CD4-positive, alpha-beta memory T cell (primary cell): ENCODE measurements at regions not wholly inside any gene's neighbourhood (a gene's known extent, or its start where the extent isn't known, plus 50 kb on each side); places are given as distances from the start of the nearest gene placed in this dataset.

ENCODE experiments used
- CTCF ChIA-PET: fragments of 350-600 bp; sonication (Branson Sonifier 250); formaldehyde crosslinking; loops from one replicate; lab custom pipeline; 2021; ENCODE audit warnings: inconsistent platforms; ENCODE audit not compliant: partially characterized antibody; lab: Charles Lee
- POLR2A ChIA-PET: fragments of 350-600 bp; sonication (Branson Sonifier 250); formaldehyde crosslinking; loops from one replicate; lab custom pipeline; 2021; ENCODE audit not compliant: partially characterized antibody; lab: Charles Lee
- DNase-seq, 5 donors: peaks; one replicate each; pipeline versions ENCODE4 v3.0.0 to v3.0.0-alpha.2; 2020 to 2022; ENCODE audit warnings: mixed read lengths in 1 of 5
- H3K27ac ChIP-seq: one replicate; pipeline ENCODE4 v1.7.0; 2013; ENCODE audit warnings: low read depth, low read length
- H3K27me3 ChIP-seq: 2 replicates; pipeline ENCODE4 v1.7.0; 2013; ENCODE audit warnings: mild to moderate bottlenecking, low read length, moderate library complexity; ENCODE audit not compliant: insufficient read depth
- H3K36me3 ChIP-seq: 2 replicates; pipeline ENCODE4 v1.7.0; 2013; ENCODE audit warnings: mild to moderate bottlenecking, low read length, moderate library complexity; ENCODE audit not compliant: insufficient read depth
- H3K4me1 ChIP-seq: 2 replicates; pipeline ENCODE4 v1.7.0; 2013; ENCODE audit warnings: mild to moderate bottlenecking, low read length, moderate library complexity; ENCODE audit not compliant: insufficient read depth
- H3K4me3 ChIP-seq, 2 donors: one replicate each; pipeline ENCODE4 v1.7.0; 2013; ENCODE audit warnings: low read length in 2 of 2, mild to moderate bottlenecking in 1 of 2
- H3K9me3 ChIP-seq, 2 donors: one replicate each; pipeline ENCODE4 v1.7.0; 2013; ENCODE audit warnings: low read length in 2 of 2, control low read depth in 1 of 2; ENCODE audit not compliant: control insufficient read depth in 1 of 2
- H3K27ac Mint-ChIP-seq, 7 donors: one replicate each; pipeline ENCODE4 v1.8.0; 2020 to 2021; ENCODE audit warnings: mixed read lengths in 7 of 7, mild to moderate bottlenecking in 6 of 7, inconsistent platforms in 3 of 7, moderate library complexity in 3 of 7
- H3K27me3 Mint-ChIP-seq, 2 donors: one replicate each; pipeline ENCODE4 v1.8.0; 2020 to 2021; ENCODE audit warnings: mixed read lengths in 2 of 2
- H3K36me3 Mint-ChIP-seq, 2 donors: one replicate each; pipeline ENCODE4 v1.8.0; 2020 to 2021; ENCODE audit warnings: mixed read lengths in 2 of 2, inconsistent platforms in 1 of 2, mild to moderate bottlenecking in 1 of 2
- H3K4me1 Mint-ChIP-seq, 4 donors: one replicate each; pipeline ENCODE4 v1.8.0; 2020 to 2021; ENCODE audit warnings: mixed read lengths in 4 of 4, mild to moderate bottlenecking in 1 of 4
- H3K4me3 Mint-ChIP-seq, 8 donors: one replicate each; pipeline ENCODE4 v1.8.0; 2020 to 2021; ENCODE audit warnings: mixed read lengths in 8 of 8, mild to moderate bottlenecking in 7 of 8, moderate library complexity in 6 of 8, inconsistent platforms in 3 of 8
- H3K9me3 Mint-ChIP-seq, 8 donors: one replicate each; pipeline ENCODE4 v1.8.0; 2020 to 2021; ENCODE audit warnings: mixed read lengths in 8 of 8, mild to moderate bottlenecking in 5 of 8, inconsistent platforms in 3 of 8, moderate library complexity in 1 of 8
- intact Hi-C: fragments of 100-400 bp; cut with micrococcal nuclease; formaldehyde crosslinking; loops from one replicate; pipeline ENCODE4 v1.15.1; 2023

DNA sequence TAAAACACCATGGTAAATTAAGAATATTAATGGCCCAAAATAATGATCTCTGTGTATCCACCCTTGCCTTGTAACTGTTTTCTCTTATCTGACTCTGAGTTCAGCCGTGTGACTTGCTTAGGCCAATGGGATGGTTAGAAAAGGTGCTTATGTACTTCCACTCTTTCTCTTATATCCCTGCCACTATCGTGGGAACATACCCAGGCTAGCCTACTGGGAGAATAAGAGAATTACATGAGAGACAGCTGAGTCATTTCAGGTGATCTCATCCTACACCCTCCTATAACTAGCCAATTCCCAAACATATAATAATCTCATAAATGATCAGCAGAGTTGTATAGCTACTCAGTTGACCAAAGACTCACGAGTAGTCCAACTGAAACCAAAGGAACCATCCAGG is 98.3 kb upstream of the ABI3BP start:
- no peaks in the 10 kb centered on the region for H3K9me3 Mint-ChIP-seq
- CTCF ChIA-PET: no interaction called here

DNA sequence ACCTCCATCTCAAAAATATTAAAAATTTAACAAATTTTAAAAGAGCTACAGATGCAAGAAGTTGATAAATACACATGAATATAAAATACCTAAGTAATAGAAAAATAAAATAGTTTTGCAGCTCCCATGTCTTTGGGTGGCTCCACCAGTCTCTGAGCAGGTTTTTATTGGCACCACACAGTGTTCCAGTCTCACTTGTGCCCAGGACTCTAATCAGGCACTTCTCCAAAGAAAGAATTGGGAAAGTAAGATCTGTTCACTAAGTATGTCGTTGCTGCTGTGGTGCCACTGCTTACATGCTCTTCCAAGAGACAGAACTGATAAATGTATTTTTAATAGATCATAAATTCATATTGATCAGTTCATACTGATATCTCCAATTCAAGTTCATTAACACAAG is 92.5 kb upstream of the ABI3BP start:
- peaks cover 0 to 2% (median 0%) of the 10 kb centered on the region in 8 donors for H3K9me3 Mint-ChIP-seq
- H3K27ac ChIP-seq: no peak overlapping the region
- ChIA-PET POLR2A (no interaction called here), CTCF (no interaction called here)
- H3K4me3 Mint-ChIP-seq: no peak overlapping the region
- H3K9me3 ChIP-seq: no peaks in the 10 kb centered on the region
- intact Hi-C loops: no loop called here
- peaks cover 2 to 11% of the 10 kb centered on the region in 2 donors for H3K27me3 Mint-ChIP-seq
- H3K4me1 Mint-ChIP-seq: no peaks in the 10 kb centered on the region
- H3K27me3 ChIP-seq: no peaks in the 10 kb centered on the region
- no peak for DNase-seq
- no peak overlapping the region for H3K27ac Mint-ChIP-seq
- no peaks in the 10 kb centered on the region for H3K36me3 Mint-ChIP-seq
- no peaks in the 10 kb centered on the region for H3K36me3 ChIP-seq
- H3K4me3 ChIP-seq: no peak overlapping the region
- H3K4me1 ChIP-seq: no peaks in the 10 kb centered on the region

More for the DNA sequence above, 98.3 kb upstream of the ABI3BP start:
- DNase-seq: no peak
- Mint-ChIP-seq H3K36me3 (no peaks in the 10 kb centered on the region), H3K27ac (no peak overlapping the region), H3K4me3 (no peak overlapping the region), H3K4me1 (no peaks in the 10 kb centered on the region), H3K27me3 (peaks cover 3 to 9% of the 10 kb centered on the region in 2 donors)
- Histone ChIP-seq H3K36me3 (no peaks in the 10 kb centered on the region), H3K27ac (no peak overlapping the region), H3K4me1 (no peaks in the 10 kb centered on the region), H3K27me3 (no peaks in the 10 kb centered on the region), H3K4me3 (no peak overlapping the region), H3K9me3 (no peaks in the 10 kb centered on the region)
- POLR2A ChIA-PET: no interaction called here
- intact Hi-C loops: no loop called here

DNA sequence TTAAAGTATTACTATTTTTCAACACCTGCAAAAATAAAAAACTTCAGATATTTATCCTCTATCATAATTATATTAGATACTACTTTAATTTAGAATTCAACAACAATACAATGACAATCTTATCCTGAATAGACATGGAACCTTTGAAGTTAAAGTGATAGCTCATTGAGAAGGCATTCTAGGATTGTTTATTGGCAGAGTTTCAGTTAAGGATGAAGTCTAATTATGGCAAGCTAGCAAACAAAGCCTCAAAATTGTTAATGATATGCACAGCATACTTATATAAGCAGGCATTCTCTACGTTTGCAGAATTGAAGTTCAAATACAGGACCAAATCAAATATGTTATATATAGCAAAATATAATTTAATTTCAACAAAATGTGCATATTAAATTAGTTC is 91.2 kb upstream of the ABI3BP start:
- H3K9me3 ChIP-seq: no peaks in the 10 kb centered on the region
- H3K36me3 ChIP-seq: no peaks in the 10 kb centered on the region
- no peak overlapping the region for H3K27ac ChIP-seq
- no peak for DNase-seq
- ChIA-PET POLR2A (no interaction called here), CTCF (interaction anchor here (2.0 kb wide), 1 partner anchor 15 kb away, joined by 6 read pairs; no protein-coding TSS in a partner anchor)
- Mint-ChIP-seq H3K27me3 (peaks cover 4 to 5% of the 10 kb centered on the region in 2 donors), H3K9me3 (peaks cover 0 to 2% (median 0%) of the 10 kb centered on the region in 8 donors), H3K27ac (no peak overlapping the region), H3K4me3 (no peak overlapping the region), H3K36me3 (no peaks in the 10 kb centered on the region), H3K4me1 (no peaks in the 10 kb centered on the region)
- H3K27me3 ChIP-seq: no peaks in the 10 kb centered on the region
- intact Hi-C loops: no loop called here
- H3K4me3 ChIP-seq: no peak overlapping the region
- H3K4me1 ChIP-seq: no peaks in the 10 kb centered on the region

DNA sequence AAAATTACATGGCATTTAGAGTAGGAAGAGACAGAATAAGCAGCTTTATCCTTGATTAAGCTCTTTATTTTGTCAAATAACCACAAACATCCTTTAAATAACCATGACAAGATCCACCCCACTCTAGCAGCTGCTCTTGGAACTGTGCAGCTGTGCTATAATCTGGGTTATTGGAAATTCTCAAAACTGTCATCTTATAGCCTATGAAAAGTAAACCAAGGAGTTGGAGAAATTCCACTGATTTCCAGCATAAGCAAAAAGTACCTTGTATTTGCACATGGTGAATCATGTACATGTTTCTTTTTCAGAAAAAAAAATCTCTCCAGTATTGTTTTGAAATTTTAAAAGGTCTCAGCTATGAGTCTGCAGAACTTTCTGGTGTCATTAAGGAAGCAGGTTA is 88.8 kb upstream of the ABI3BP start:
- intact Hi-C loops: no loop called here
- H3K4me3 ChIP-seq: no peak overlapping the region
- no peak overlapping the region for H3K27ac ChIP-seq
- no peak for DNase-seq
- ChIA-PET CTCF (interaction anchor here (1.9 kb wide), 1 partner anchor 12 kb away, joined by 6 read pairs; no protein-coding TSS in a partner anchor), POLR2A (no interaction called here)
- Mint-ChIP-seq H3K27me3 (peaks cover 3 to 5% of the 10 kb centered on the region in 2 donors), H3K27ac (no peak overlapping the region), H3K4me3 (no peak overlapping the region), H3K9me3 (peaks cover 0 to 2% (median 0%) of the 10 kb centered on the region in 8 donors), H3K36me3 (no peaks in the 10 kb centered on the region), H3K4me1 (no peaks in the 10 kb centered on the region)
- H3K4me1 ChIP-seq: no peaks in the 10 kb centered on the region
- H3K36me3 ChIP-seq: no peaks in the 10 kb centered on the region
- no peaks in the 10 kb centered on the region for H3K9me3 ChIP-seq
- H3K27me3 ChIP-seq: no peaks in the 10 kb centered on the region

DNA sequence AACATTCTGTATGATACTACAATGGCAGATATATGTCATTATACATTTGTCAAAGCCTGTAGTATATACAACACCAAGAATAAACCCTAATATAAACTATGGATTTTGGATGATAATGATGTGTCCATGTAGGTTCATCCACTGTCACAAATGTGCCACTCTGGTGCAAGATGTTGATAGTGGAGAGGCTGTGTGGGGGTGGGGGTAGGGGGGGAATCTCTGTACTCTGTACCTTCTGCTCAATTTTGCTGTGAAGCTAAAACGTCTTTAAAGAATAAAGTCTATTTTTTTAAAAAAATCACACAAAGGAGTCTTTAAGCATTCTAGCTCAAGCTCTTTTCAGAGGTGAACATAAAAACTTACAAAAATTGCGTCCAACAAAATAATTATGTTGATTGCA is 88.2 kb upstream of the ABI3BP start:
- Mint-ChIP-seq H3K27ac (no peak overlapping the region), H3K4me1 (no peaks in the 10 kb centered on the region), H3K4me3 (no peak overlapping the region), H3K27me3 (peaks cover 3 to 4% of the 10 kb centered on the region in 2 donors), H3K36me3 (no peaks in the 10 kb centered on the region), H3K9me3 (peaks cover 0 to 2% (median 0%) of the 10 kb centered on the region in 8 donors)
- no peak for DNase-seq
- intact Hi-C loops: no loop called here
- no peaks in the 10 kb centered on the region for H3K4me1 ChIP-seq
- H3K9me3 ChIP-seq: no peaks in the 10 kb centered on the region
- H3K36me3 ChIP-seq: no peaks in the 10 kb centered on the region
- CTCF ChIA-PET: interaction anchor here (1.9 kb wide), 1 partner anchor 11 kb away, joined by 6 read pairs; no protein-coding TSS in a partner anchor
- H3K4me3 ChIP-seq: no peak overlapping the region
- H3K27me3 ChIP-seq: no peaks in the 10 kb centered on the region
- no peak overlapping the region for H3K27ac ChIP-seq
- POLR2A ChIA-PET: no interaction called here

DNA sequence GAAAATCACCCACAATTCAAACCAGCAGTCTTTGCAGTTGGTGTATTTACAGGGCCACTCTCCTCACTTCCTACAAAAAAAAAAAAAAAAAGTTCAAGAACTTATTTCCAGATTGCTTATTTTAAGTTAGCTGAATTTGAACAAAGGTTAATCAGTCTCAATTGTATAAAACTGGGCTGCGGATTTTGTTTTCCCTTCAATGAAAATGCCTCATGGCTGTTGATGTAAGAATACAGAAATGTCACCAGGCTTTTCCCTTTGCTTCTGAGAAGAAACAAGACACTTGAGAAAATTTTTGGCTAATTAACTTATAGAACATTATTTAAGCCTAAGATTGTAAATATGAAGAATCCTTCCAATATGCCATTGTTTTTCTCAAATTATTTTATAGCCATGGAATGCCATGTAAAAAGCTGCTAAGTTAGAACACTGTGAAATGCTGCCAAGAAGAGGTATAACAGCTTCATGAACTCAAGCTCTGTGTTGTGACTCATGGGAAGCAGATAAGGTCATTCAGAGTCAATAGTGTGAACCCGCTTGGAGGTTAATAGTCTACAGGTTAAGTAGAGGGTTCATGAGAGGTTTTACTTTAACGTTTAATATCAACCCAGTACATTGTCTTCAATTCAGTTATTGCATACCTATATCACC is 84.3 kb upstream of the ABI3BP start:
- no peaks in the 10 kb centered on the region for H3K4me1 Mint-ChIP-seq
- no peak overlapping the region for H3K27ac Mint-ChIP-seq
- H3K27me3 ChIP-seq: no peaks in the 10 kb centered on the region
- H3K9me3 ChIP-seq: no peaks in the 10 kb centered on the region
- POLR2A ChIA-PET: no interaction called here
- intact Hi-C loops: loop anchor here (10.0 kb wide), 1 partner anchor 497 kb away; the partner anchor contains the start of gene PCNP
- peaks cover 0 to 4% (median 0%) of the 10 kb centered on the region in 8 donors for H3K9me3 Mint-ChIP-seq
- CTCF ChIA-PET: no interaction called here
- H3K27me3 Mint-ChIP-seq: peaks cover 3 to 4% of the 10 kb centered on the region in 2 donors
- no peaks in the 10 kb centered on the region for H3K36me3 ChIP-seq
- no peaks in the 10 kb centered on the region for H3K36me3 Mint-ChIP-seq
- H3K27ac ChIP-seq: no peak overlapping the region
- DNase-seq: no peak
- no peak overlapping the region for H3K4me3 Mint-ChIP-seq
- no peak overlapping the region for H3K4me3 ChIP-seq
- no peaks in the 10 kb centered on the region for H3K4me1 ChIP-seq

DNA sequence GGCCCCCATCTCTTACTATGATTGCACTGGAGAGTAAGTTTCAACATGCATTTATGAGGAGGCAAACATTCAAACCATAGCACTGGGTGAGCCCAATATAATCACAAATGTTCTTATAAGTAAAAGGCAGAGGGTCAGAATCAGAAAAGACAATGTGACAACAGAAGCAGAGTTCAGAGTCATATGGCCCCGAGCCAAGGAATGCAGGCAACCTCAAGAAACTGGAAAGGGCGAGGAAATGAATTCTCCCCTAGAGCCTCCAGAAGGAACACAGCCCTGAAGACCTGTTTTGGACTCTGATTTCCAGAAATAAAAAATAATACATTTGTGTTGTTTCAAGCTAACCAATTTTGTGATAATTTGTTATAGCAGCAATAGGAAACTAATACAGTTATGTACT is 81.3 kb upstream of the ABI3BP start:
- Histone ChIP-seq H3K9me3 (no peaks in the 10 kb centered on the region), H3K36me3 (no peaks in the 10 kb centered on the region), H3K4me1 (no peaks in the 10 kb centered on the region), H3K4me3 (no peak overlapping the region), H3K27ac (no peak overlapping the region), H3K27me3 (no peaks in the 10 kb centered on the region)
- Mint-ChIP-seq H3K27ac (no peak overlapping the region), H3K27me3 (peaks cover 0 to 4% of the 10 kb centered on the region in 2 donors), H3K4me3 (no peak overlapping the region), H3K9me3 (peaks cover 0 to 4% (median 0%) of the 10 kb centered on the region in 8 donors), H3K36me3 (no peaks in the 10 kb centered on the region), H3K4me1 (peaks cover 0 to 1% (median 0%) of the 10 kb centered on the region in 4 donors)
- intact Hi-C loops: loop anchor here (10.0 kb wide), 1 partner anchor 500 kb away; the partner anchor contains the start of gene PCNP
- no peak for DNase-seq
- CTCF ChIA-PET: no interaction called here
- POLR2A ChIA-PET: no interaction called here
